GM18507 (cell line): ENCODE measurements at regions not wholly inside any gene's neighbourhood (a gene's known extent, or its start where the extent isn't known, plus 50 kb on each side); places are given as distances from the start of the nearest gene placed in this dataset.

Experiments
- DNase-seq: peaks from one replicate; pipeline ENCODE4 v3.0.0; 2011; ENCODE audit warnings: low read depth; ENCODE audit not compliant: insufficient read length; ENCODE audit errors: extremely low spot score
- FAIRE-seq: peaks from 2 replicates; lab custom pipeline; 2011; peaks lifted over from hg19 to GRCh38; lab: Jason Lieb, UNC

DNA sequence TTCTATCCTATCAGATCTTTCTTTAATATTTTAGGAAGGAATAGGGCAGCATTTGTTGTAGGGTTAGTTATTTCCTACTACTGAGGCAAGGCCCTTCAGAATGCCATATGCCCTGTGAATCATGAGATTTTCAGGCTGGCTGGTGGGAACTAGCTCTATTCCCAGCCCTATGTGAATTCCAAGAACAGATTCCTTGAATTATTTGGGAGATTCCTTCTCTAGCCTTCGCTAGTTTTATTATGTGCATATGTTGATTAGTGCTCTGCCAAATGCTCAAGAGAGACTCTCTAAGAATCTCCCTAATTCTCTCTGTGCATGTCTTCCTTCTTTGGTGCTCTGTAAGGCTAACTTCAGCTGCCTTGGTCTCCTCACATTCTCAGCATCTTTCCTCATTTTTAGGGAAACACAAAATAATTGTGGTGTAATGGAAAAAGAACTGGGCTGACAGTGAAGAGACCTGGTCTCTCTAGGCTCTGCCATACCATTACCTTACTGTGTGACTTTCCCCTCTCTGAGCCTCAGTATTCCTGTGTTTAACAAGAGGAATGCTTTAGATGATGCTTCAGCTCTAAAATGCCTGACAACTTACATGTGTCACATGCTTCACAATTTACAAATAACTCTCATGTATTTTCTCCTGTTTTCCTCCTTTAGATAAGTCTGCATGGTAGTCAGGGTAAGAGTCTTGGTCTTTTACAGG lies 79.7 kb downstream of the VMA21 start:
- DNase-seq (no peak), FAIRE-seq (no peak)

- DNase-seq, result no peak
- FAIRE-seq, result no peak
These were observed 81.1 kb downstream of the VMA21 start for GRCh38 chrX:151478058-151478457.

GRCh38 chrX:151488677-151489076 lies 74.8 kb upstream of the PASD1 start:
- FAIRE-seq (peak; percentile 85), DNase-seq (no peak)

GRCh38 chrX:151505796-151506195 lies 57.7 kb upstream of the PASD1 start:
- DNase-seq, result no peak

DNA sequence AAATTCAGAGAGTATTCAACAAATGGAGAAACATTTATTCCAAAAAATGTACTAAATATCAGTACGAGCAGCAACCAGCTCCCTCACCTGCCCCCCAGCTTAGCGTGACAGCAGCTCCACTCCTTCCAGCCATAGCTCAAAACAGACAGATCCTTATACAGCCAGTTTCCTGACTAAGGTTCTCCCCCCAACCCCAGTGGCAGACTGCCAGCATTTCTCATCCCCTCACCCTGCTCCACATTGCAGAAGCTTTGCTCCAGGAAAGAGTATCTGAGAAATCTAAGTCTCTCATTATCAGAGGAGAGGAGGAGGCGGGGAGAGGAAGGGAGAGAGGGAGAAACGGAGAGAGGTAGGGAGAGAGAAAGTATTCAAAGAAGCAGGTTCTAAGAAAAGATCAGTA lies 53.3 kb upstream of the PASD1 start:
- FAIRE-seq (no peak), DNase-seq (no peak)

More at GRCh38 chrX:151505796-151506195, 57.7 kb upstream of the PASD1 start:
- no peak for FAIRE-seq

DNA sequence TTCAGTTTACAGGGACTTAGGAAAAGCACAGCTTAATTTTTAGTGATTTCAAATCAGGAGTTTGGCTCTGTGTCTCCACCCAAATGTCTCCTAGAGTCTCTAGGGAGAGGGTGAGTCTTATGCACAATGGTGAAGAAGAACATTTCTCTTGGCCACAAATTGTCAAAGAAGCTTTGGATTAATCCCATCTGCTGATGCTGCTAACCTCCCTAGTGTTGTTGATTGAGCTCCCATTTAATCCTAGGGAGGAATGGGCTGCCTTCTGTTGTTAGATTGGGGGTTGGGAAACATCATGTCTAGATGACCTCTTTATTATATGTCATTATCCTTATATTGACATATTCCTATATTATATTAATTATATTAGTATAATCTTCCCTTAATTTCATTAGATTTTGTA lies 50.0 kb upstream of the PASD1 start:
- FAIRE-seq, result no peak
- DNase-seq, result no peak
